Stomach (tissue), 8 donors: ENCODE measurements at regions not wholly inside any gene's neighbourhood (a gene's known extent, or its start where the extent isn't known, plus 50 kb on each side); places are given as distances from the start of the nearest gene placed in this dataset.

Source experiments
- DNase-seq, 2 donors: peaks; one replicate each; pipeline versions ENCODE4 v3.0.0 to v3.0.0-alpha.2; 2013 to 2019
- H3K27ac ChIP-seq, 5 donors: fragments of 200-600 bp in 4 of 5; sonication (generic) in 4 of 5; one replicate each; pipeline ENCODE4 v1.5.1; 2013 to 2019; ENCODE audit warnings: mild to moderate bottlenecking in 1 of 5, moderate library complexity in 1 of 5
- H3K27me3 ChIP-seq, 3 donors: fragments of 200-600 bp; sonication (generic); one replicate each; pipeline ENCODE4 v1.5.1; 2017 to 2019; ENCODE audit warnings: mixed run types in 1 of 3
- H3K36me3 ChIP-seq, 4 donors: fragments of 200-600 bp; sonication (generic); 1 replicate in 3 of 4; 2 replicates in 1 of 4; pipeline ENCODE4 v1.5.1; 2016 to 2019
- H3K4me1 ChIP-seq, 4 donors: fragments of 200-600 bp; sonication (generic); one replicate each; pipeline ENCODE4 v1.5.1; 2016 to 2019
- H3K4me3 ChIP-seq, 4 donors: fragments of 200-600 bp; sonication (generic) in 3 of 4; one replicate each; pipeline ENCODE4 v1.5.1; 2016 to 2019; ENCODE audit warnings: mild to moderate bottlenecking in 1 of 4
- H3K9me3 ChIP-seq, 4 donors: fragments of 200-600 bp; sonication (generic); one replicate each; pipeline ENCODE4 v1.5.1; 2016 to 2019
- EP300 ChIP-seq: sonication (generic); formaldehyde crosslinking; IDR thresholded peaks from one replicate; pipeline ENCODE4 v1.6.1; 2017; ENCODE audit warnings: antibody characterized with exemption
- POLR2A ChIP-seq, 4 donors: fragments of 450-650 bp; IDR thresholded peaks; one replicate each; pipeline ENCODE4 v1.6.1; 2016; ENCODE audit warnings: antibody characterized with exemption in 4 of 4, control low read depth in 2 of 4, mild to moderate bottlenecking in 1 of 4, moderate library complexity in 1 of 4
- POLR2AphosphoS5 ChIP-seq, 3 donors: sonication (generic); formaldehyde crosslinking; IDR thresholded peaks; one replicate each; pipeline ENCODE4 v1.6.1; 2016; ENCODE audit warnings: antibody characterized with exemption in 3 of 3
- WGBS, 5 donors: extraction: QIAGEN DNeasy Blood & Tissue Kit in 3 of 5; methylation state at CpG; one replicate each; pipeline versions ENCODE4 v1.1.5 to v1.1.7; 2013 to 2018; 5-methylcytosine and 5-hydroxymethylcytosine counted together
- intact Hi-C: fragments of 100-400 bp; cut with DNase I; formaldehyde crosslinking; loops from one replicate; pipeline ENCODE4 v1.15.1; 2023; ENCODE audit warnings: low total_unique reads
- TF ChIP-seq, protein P1 (sequence below), 7 experiments: fragments of 450-650 bp in 4 of 7; fragments of 200-600 bp in 3 of 7; sonication (generic) in 3 of 7; IDR thresholded peaks; one replicate each; pipeline ENCODE4 v1.5.1; 2016 to 2019; ENCODE audit warnings: antibody characterized with exemption in 7 of 7, control low read depth in 2 of 7, mild to moderate bottlenecking in 1 of 7
- donor health status: healthy with polysubstance abuse.
- donor health status: Bipolar disorder and iron deficiency.
- donor health status: healthy.

DNA sequence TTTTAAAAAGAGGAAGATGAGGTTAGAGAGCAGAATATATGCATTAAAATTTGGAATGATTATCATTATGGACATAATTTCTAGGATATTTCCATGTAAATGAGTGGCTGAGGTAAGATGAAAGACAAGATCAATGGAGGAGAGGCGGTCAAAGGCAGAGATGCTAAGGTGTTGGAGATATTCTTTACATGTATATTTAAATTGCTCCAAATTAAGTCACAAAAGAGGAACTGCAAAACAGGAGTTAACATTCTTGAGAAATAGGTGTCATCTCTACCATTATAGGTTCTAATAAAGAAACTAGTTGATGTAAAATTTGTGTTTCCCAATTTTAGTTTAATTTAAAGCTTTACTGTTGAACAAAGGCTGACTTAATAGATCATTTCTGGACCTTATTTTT, 268.5 kb upstream of the PPFIA2 start:
- Histone ChIP-seq H3K36me3 (no peaks in the 10 kb centered on the region), H3K4me1 (no peaks in the 10 kb centered on the region), H3K4me3 (no peak overlapping the region), H3K27ac (no peak overlapping the region), H3K9me3 (no peaks in the 10 kb centered on the region), H3K27me3 (no peaks in the 10 kb centered on the region)
- intact Hi-C loops = no loop called here
- no peak for DNase-seq
- 88 to 95% (median 92%) methylated on average over 1 of the region's 1 CpG for WGBS, 5 donors
- no peak for TF ChIP-seq POLR2A (IDR thresholded peaks at IDR 0.05)
- TF ChIP-seq EP300 = no peak
- TF ChIP-seq, protein P1, sequence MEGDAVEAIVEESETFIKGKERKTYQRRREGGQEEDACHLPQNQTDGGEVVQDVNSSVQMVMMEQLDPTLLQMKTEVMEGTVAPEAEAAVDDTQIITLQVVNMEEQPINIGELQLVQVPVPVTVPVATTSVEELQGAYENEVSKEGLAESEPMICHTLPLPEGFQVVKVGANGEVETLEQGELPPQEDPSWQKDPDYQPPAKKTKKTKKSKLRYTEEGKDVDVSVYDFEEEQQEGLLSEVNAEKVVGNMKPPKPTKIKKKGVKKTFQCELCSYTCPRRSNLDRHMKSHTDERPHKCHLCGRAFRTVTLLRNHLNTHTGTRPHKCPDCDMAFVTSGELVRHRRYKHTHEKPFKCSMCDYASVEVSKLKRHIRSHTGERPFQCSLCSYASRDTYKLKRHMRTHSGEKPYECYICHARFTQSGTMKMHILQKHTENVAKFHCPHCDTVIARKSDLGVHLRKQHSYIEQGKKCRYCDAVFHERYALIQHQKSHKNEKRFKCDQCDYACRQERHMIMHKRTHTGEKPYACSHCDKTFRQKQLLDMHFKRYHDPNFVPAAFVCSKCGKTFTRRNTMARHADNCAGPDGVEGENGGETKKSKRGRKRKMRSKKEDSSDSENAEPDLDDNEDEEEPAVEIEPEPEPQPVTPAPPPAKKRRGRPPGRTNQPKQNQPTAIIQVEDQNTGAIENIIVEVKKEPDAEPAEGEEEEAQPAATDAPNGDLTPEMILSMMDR (IDR thresholded peaks at IDR 0.05) = no peak
- TF ChIP-seq POLR2AphosphoS5 (IDR thresholded peaks at IDR 0.05) = no peak

DNA sequence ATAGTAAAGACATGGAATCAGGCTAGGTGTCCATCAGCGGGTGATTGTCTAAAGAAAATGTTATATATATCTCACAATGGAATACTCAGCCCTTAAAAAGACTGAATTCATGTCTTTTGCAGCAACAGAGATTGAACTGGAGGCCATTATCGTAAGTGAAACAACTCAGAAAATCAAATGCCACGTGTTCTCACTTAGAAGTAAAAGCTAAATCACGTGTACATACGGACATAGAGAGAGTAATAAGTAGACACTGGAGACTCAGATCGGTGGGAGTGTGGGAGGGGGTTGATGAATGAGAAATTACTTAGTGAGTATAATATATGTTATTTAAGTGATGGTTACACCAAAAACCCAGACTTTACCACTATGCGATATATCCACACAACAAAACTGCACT, 266.3 kb upstream of the PPFIA2 start:
- Histone ChIP-seq H3K27ac (no peak overlapping the region), H3K36me3 (no peaks in the 10 kb centered on the region), H3K4me1 (no peaks in the 10 kb centered on the region), H3K4me3 (no peak overlapping the region), H3K9me3 (no peaks in the 10 kb centered on the region), H3K27me3 (no peaks in the 10 kb centered on the region)
- 82 to 92% (median 84%) methylated on average over 7 of the region's 7 CpGs for whole genome bisulfite sequencing, 5 donors
- DNase-seq = no peak
- intact Hi-C loops = no loop called here
- no peak for TF ChIP-seq POLR2A (IDR thresholded peaks at IDR 0.05)
- TF ChIP-seq, protein P1 (IDR thresholded peaks at IDR 0.05) = no peak
- no peak for TF ChIP-seq POLR2AphosphoS5 (IDR thresholded peaks at IDR 0.05)
- no peak for TF ChIP-seq EP300

DNA sequence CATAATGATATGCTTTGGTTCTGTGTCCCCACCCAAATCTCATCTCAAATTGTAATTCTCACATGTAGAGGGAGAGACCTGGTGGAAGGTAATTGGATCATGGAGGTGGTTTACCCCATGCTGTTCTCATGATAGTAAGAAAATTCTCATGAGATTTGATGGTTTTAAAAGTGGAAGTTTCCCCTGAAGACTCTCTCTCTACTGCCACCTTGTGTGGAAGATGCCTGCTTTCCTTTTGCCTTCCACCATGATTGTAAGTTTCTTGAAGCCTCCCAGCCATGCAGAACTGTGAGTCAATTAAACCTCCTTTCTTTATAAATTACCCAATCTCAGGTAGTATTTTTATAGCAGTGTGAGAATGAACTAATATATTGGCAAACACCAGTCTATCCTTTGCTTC, 260.4 kb upstream of the PPFIA2 start:
- Histone ChIP-seq H3K4me3 (no peak overlapping the region), H3K27ac (no peak overlapping the region), H3K4me1 (no peaks in the 10 kb centered on the region), H3K36me3 (no peaks in the 10 kb centered on the region), H3K27me3 (no peaks in the 10 kb centered on the region), H3K9me3 (peaks cover 0 to 10% (median 2%) of the 10 kb centered on the region in 4 donors)
- TF ChIP-seq POLR2A (IDR thresholded peaks at IDR 0.05) (no peak), EP300 (no peak), POLR2AphosphoS5 (IDR thresholded peaks at IDR 0.05) (no peak)
- TF ChIP-seq, protein P1 (IDR thresholded peaks at IDR 0.05) = no peak
- intact Hi-C loops = no loop called here
- peak in 1 of 2 donors; percentile 5 for DNase-seq

GRCh38 chr12:82015623-82016347, 256.6 kb upstream of the PPFIA2 start:
- TF ChIP-seq, protein P1 (IDR thresholded peaks at IDR 0.05) = no peak
- TF ChIP-seq POLR2A (IDR thresholded peaks at IDR 0.05) (no peak), POLR2AphosphoS5 (IDR thresholded peaks at IDR 0.05) (no peak), EP300 (no peak)
- peak in 1 of 2 donors; percentile 8 for DNase-seq
- Histone ChIP-seq H3K36me3 (no peaks in the 10 kb centered on the region), H3K27me3 (no peaks in the 10 kb centered on the region), H3K4me1 (no peaks in the 10 kb centered on the region), H3K4me3 (no peak overlapping the region), H3K27ac (no peak overlapping the region), H3K9me3 (peaks cover 0 to 10% (median 2%) of the 10 kb centered on the region in 4 donors)
- intact Hi-C loops = no loop called here
- 71 to 91% (median 88%) methylated on average over 1 of the region's 1 CpG for WGBS, 5 donors
